ENCODE measurements at regions not wholly inside any gene's neighbourhood (a gene's known extent, or its start where the extent isn't known, plus 50 kb on each side); places are given as distances from the start of the nearest gene placed in this dataset.

- TF ChIP-seq POLR2A (IDR thresholded peaks at IDR 0.05; ENCODE audit: low read length) (no peak), GATA1 (IDR thresholded peaks at IDR 0.05; ENCODE audit: low read depth, low read length) (no peak)
Measured at GRCh38 chr7:84549409-84549808, 354.8 kb upstream of the SEMA3A start.
